DMS 273 (cell line): ENCODE measurements at regions not wholly inside any gene's neighbourhood (a gene's known extent, or its start where the extent isn't known, plus 50 kb on each side); places are given as distances from the start of the nearest gene placed in this dataset.
"Not testable (repeated sequence)": the region's sequence is repeated elsewhere in the genome, so short reads cannot be mapped to it uniquely, and the experiment has no call there.

Experiments used
- DNase-seq: peaks from one replicate; lab custom pipeline; 2025; ENCODE audit not compliant: unreplicated experiment; lab: John Stamatoyannopoulos, UW

GRCh38 chr5:125481506-125482465, 735.3 kb upstream of the ZNF608 start:
- no peak for DNase-seq

- no peak for DNase-seq
Observed at GRCh38 chr5:125483609-125484008, 737.2 kb upstream of the ZNF608 start.

GRCh38 chr5:125484272-125484741, 737.9 kb upstream of the ZNF608 start:
- DNase-seq = peak; percentile 28

GRCh38 chr5:125484742-125485641, 738.6 kb upstream of the ZNF608 start:
- peak; percentile 81 for DNase-seq

GRCh38 chr5:125485771-125486170, 739.3 kb upstream of the ZNF608 start:
- peak; percentile 17 for DNase-seq

GRCh38 chr5:125486634-125487033, 740.2 kb upstream of the ZNF608 start:
- DNase-seq = no peak

GRCh38 chr5:125487231-125487630, 740.8 kb upstream of the ZNF608 start:
- no peak for DNase-seq

GRCh38 chr5:125487652-125488051, 741.2 kb upstream of the ZNF608 start:
- not testable (repeated sequence) for DNase-seq

- DNase-seq = peak; percentile 27
Observed at GRCh38 chr5:125489146-125489545, 742.7 kb upstream of the ZNF608 start.

GRCh38 chr5:125491986-125492492, 745.6 kb upstream of the ZNF608 start:
- no peak for DNase-seq

GRCh38 chr5:125492977-125493376, 746.5 kb upstream of the ZNF608 start:
- DNase-seq = peak; percentile 2

GRCh38 chr5:125496393-125496792, 750.0 kb upstream of the ZNF608 start:
- no peak for DNase-seq

- DNase-seq = no peak
Observed at GRCh38 chr5:125497651-125498050, 751.2 kb upstream of the ZNF608 start.

GRCh38 chr5:125499636-125500332, 753.3 kb upstream of the ZNF608 start:
- no peak for DNase-seq

GRCh38 chr5:125501396-125501795, 755.0 kb upstream of the ZNF608 start:
- DNase-seq = no peak

GRCh38 chr5:125503946-125504345, 757.5 kb upstream of the ZNF608 start:
- no peak for DNase-seq

- no peak for DNase-seq
Observed at GRCh38 chr5:125505115-125505514, 758.7 kb upstream of the ZNF608 start.

- DNase-seq = no peak
Observed at GRCh38 chr5:125506124-125506523, 759.7 kb upstream of the ZNF608 start.

- DNase-seq = no peak
Observed at GRCh38 chr5:125508225-125508624, 761.8 kb upstream of the ZNF608 start.

- DNase-seq = no peak
Observed at GRCh38 chr5:125510651-125511050, 764.2 kb upstream of the ZNF608 start.
